Smooth muscle cell (in vitro differentiated cells): ENCODE measurements at regions not wholly inside any gene's neighbourhood (a gene's known extent, or its start where the extent isn't known, plus 50 kb on each side); places are given as distances from the start of the nearest gene placed in this dataset.
"Not testable (repeated sequence)": the region's sequence is repeated elsewhere in the genome, so short reads cannot be mapped to it uniquely, and the experiment has no call there.

Experiments used
- DNase-seq: peaks from one replicate; lab custom pipeline; 2025; ENCODE audit not compliant: unreplicated experiment; lab: John Stamatoyannopoulos, UW
- H2AFZ ChIP-seq: fragments of 200-600 bp; sonication (generic); 2 replicates; pipeline ENCODE4 v1.6.0; 2016; ENCODE audit warnings: antibody characterized with exemption, low read depth, mild to moderate bottlenecking
- H3F3A ChIP-seq: fragments of 200-600 bp; sonication (generic); 2 replicates; pipeline ENCODE4 v1.6.0; 2017; ENCODE audit warnings: antibody characterized with exemption, low read depth
- H3K27ac ChIP-seq: fragments of 200-600 bp; sonication (generic); 2 replicates; pipeline ENCODE4 v1.5.1; 2016; ENCODE audit warnings: low read depth, mild to moderate bottlenecking
- H3K27me3 ChIP-seq: fragments of 200-600 bp; sonication (generic); 2 replicates; pipeline ENCODE4 v1.6.1; 2016; ENCODE audit warnings: low read depth, mild to moderate bottlenecking
- H3K36me3 ChIP-seq: fragments of 200-600 bp; sonication (generic); 2 replicates; pipeline ENCODE4 v1.5.1; 2016; ENCODE audit warnings: low read depth
- H3K4me1 ChIP-seq: fragments of 200-600 bp; sonication (generic); 2 replicates; pipeline ENCODE4 v1.5.1; 2016; ENCODE audit warnings: low read depth
- H3K4me2 ChIP-seq: fragments of 200-600 bp; sonication (generic); 2 replicates; pipeline ENCODE4 v1.6.0; 2016; ENCODE audit warnings: mild to moderate bottlenecking
- H3K4me3 ChIP-seq: fragments of 200-600 bp; sonication (generic); 2 replicates; pipeline ENCODE4 v1.5.1; 2016; ENCODE audit warnings: mild to moderate bottlenecking
- H3K79me2 ChIP-seq: fragments of 200-600 bp; sonication (generic); 2 replicates; pipeline ENCODE4 v1.6.0; 2016; ENCODE audit warnings: low read depth, mild to moderate bottlenecking
- H3K9ac ChIP-seq: fragments of 200-600 bp; sonication (generic); 2 replicates; pipeline ENCODE4 v1.6.0; 2016; ENCODE audit warnings: low read depth
- H3K9me3 ChIP-seq: fragments of 200-600 bp; sonication (generic); replicated peaks from 2 replicates; pipeline ENCODE4 v1.5.1; 2016; ENCODE audit warnings: low read depth
- H4K20me1 ChIP-seq: fragments of 200-600 bp; sonication (generic); 2 replicates; pipeline ENCODE4 v1.6.0; 2016; ENCODE audit warnings: low read depth
- CTCF ChIP-seq: fragments of 200-600 bp; sonication (generic); IDR thresholded peaks from 2 replicates; pipeline ENCODE4 v1.5.1; 2017; ENCODE audit warnings: borderline replicate concordance, mild to moderate bottlenecking, antibody characterized with exemption; ENCODE audit not compliant: insufficient read depth, poor library complexity, severe bottlenecking
- WGBS: methylation state at CpG from one replicate; pipeline ENCODE4 v1.1.7; 2016; ENCODE audit warnings: low lambda C conversion rate; 5-methylcytosine and 5-hydroxymethylcytosine counted together

GRCh38 chr10:117457071-117457810, 82.0 kb upstream of the PDZD8 start:
- H3K27ac ChIP-seq = peak overlapping the region; percentile 32
- no peak overlapping the region for H2AFZ ChIP-seq
- H3K27me3 ChIP-seq = no peaks in the 10 kb centered on the region
- no peak for DNase-seq
- H4K20me1 ChIP-seq = no peaks in the 10 kb centered on the region
- TF ChIP-seq CTCF = no peak
- peaks cover 4% of the 10 kb centered on the region for H3K4me1 ChIP-seq
- WGBS = 82% methylated on average over 11 of the region's 11 CpGs
- H3K4me2 ChIP-seq = peak overlapping the region; percentile 39
- H3K9ac ChIP-seq = no peak overlapping the region
- H3K4me3 ChIP-seq = no peak overlapping the region
- H3K79me2 ChIP-seq = no peaks in the 10 kb centered on the region
- H3K9me3 ChIP-seq = no peaks in the 10 kb centered on the region
- H3K36me3 ChIP-seq = no peaks in the 10 kb centered on the region
- H3F3A ChIP-seq = peaks cover 17% of the 10 kb centered on the region

GRCh38 chr10:117455346-117455745, 80.1 kb upstream of the PDZD8 start:
- DNase-seq = no peak
- H3K9me3 ChIP-seq = no peaks in the 10 kb centered on the region
- H3K9ac ChIP-seq = no peak overlapping the region
- H3K79me2 ChIP-seq = no peaks in the 10 kb centered on the region
- no peak overlapping the region for H3K4me2 ChIP-seq
- no peak for TF ChIP-seq CTCF
- peaks cover 6% of the 10 kb centered on the region for H3F3A ChIP-seq
- 33% methylated on average over 5 of the region's 5 CpGs for WGBS
- H3K27ac ChIP-seq = peak overlapping the region; percentile 27
- no peaks in the 10 kb centered on the region for H3K4me1 ChIP-seq
- no peak overlapping the region for H2AFZ ChIP-seq
- no peak overlapping the region for H3K4me3 ChIP-seq
- no peaks in the 10 kb centered on the region for H3K27me3 ChIP-seq
- H4K20me1 ChIP-seq = no peaks in the 10 kb centered on the region
- no peaks in the 10 kb centered on the region for H3K36me3 ChIP-seq

- H3K9me3 ChIP-seq = no peaks in the 10 kb centered on the region
- no peak for TF ChIP-seq CTCF
- H3K4me1 ChIP-seq = no peaks in the 10 kb centered on the region
- H3K27me3 ChIP-seq = no peaks in the 10 kb centered on the region
- peaks cover 6% of the 10 kb centered on the region for H3F3A ChIP-seq
- no peaks in the 10 kb centered on the region for H4K20me1 ChIP-seq
- H3K4me3 ChIP-seq = no peak overlapping the region
- DNase-seq = no peak
- 75% methylated on average over 1 of the region's 1 CpG for WGBS
- H3K79me2 ChIP-seq = no peaks in the 10 kb centered on the region
- no peak overlapping the region for H3K9ac ChIP-seq
- H2AFZ ChIP-seq = no peak overlapping the region
- H3K4me2 ChIP-seq = no peak overlapping the region
- no peak overlapping the region for H3K27ac ChIP-seq
- no peaks in the 10 kb centered on the region for H3K36me3 ChIP-seq
These were observed 79.3 kb upstream of the PDZD8 start for GRCh38 chr10:117454502-117454901.

GRCh38 chr10:117453484-117453883, 78.2 kb upstream of the PDZD8 start:
- not testable (repeated sequence) for H3K9me3 ChIP-seq, H3K4me1 ChIP-seq, H3F3A ChIP-seq, DNase-seq, H3K79me2 ChIP-seq, H2AFZ ChIP-seq, H3K9ac ChIP-seq, H3K27me3 ChIP-seq, H3K4me2 ChIP-seq, H4K20me1 ChIP-seq, H3K27ac ChIP-seq, H3K4me3 ChIP-seq, H3K36me3 ChIP-seq
- WGBS = 84% methylated on average over 5 of the region's 5 CpGs
